ENCODE measurements at regions not wholly inside any gene's neighbourhood (a gene's known extent, or its start where the extent isn't known, plus 50 kb on each side); places are given as distances from the start of the nearest gene placed in this dataset.
A peak's percentile ranks its signal among the peaks of the same experiment; 100 is the strongest.

DNA sequence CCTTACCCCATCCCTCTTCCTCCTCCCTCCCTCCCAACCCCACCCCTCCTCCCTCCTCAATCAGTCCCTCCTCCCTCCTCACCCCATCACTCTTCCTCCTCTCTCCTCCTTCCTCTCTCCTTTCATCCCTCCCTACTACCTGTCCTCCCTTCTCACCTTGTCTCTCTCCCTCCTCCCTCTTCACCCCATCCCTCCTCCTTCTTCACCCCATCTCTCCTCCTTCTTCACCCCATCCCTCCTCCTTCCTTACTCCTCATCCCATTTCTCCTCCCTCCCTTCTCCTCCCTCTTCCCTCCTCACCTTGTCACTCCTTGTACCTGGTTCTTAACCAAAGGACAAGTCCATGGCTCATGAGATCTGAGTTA lies 222.4 kb downstream of the TTLL2 start:
- H3K4me3 ChIP-seq (ENCODE audit: low read depth, poor library complexity, severe bottlenecking): no peak overlapping the region
- intact Hi-C loops (cut with DNase I; ENCODE audit: low total_unique reads): no loop called here
- TF ChIP-seq POLR2A (IDR thresholded peaks at IDR 0.05): no peak
- no peak for TF ChIP-seq CTCF (IDR thresholded peaks at IDR 0.05)
- no peak for DNase-seq (ENCODE audit: low spot score in 2 of 2)

DNA sequence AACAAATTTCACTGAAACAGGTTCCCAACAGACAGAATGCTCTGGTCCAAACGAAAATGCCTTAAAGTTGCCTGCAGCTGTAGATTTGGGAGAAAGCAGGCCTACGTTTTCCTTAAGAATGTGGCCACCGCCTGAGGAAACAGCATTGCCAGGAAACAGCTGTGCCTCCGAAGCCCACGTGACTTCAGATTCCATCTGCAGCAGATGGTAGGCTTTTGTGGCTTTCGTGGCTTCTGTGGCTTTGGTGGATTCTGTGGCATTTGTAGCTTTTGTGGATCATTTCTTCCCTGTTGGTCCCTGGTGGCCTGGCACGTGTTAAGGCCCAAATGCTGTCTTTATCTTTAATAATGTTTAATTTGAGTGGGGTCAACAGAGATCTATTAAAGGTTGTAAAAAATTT lies 222.9 kb downstream of the TTLL2 start:
- TF ChIP-seq CTCF (IDR thresholded peaks at IDR 0.05) (no peak), POLR2A (IDR thresholded peaks at IDR 0.05) (no peak)
- intact Hi-C loops (cut with DNase I; ENCODE audit: low total_unique reads): no loop called here
- no peak overlapping the region for H3K4me3 ChIP-seq (ENCODE audit: low read depth, poor library complexity, severe bottlenecking)
- DNase-seq (ENCODE audit: low spot score in 2 of 2): no peak
- WGBS, 2 donors: 31 to 42% methylated on average over 7 of the region's 7 CpGs

DNA sequence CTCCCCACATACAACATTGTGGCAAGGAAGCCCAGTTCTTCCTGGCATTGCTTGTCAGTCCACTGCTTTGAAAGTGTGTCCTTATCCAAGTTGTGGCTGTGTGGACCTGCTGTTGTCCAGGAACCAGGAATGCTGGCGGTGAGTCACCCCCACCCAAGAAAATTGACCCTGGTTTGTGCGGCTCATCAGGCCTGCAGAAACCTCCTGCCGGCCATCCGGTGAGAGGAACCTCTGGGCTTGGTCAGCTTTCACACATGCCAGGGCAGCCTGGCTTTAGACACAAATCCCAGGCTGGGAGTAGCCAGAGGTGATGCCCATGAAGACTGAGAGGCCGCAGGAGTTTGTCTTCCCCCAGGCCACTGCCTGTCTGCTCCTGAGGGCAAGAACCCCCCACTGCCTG lies 223.6 kb downstream of the TTLL2 start:
- DNase-seq (ENCODE audit: low spot score in 2 of 2): no peak
- TF ChIP-seq POLR2A (IDR thresholded peaks at IDR 0.05): no peak
- no peak for TF ChIP-seq CTCF (IDR thresholded peaks at IDR 0.05)
- intact Hi-C loops (cut with DNase I; ENCODE audit: low total_unique reads): no loop called here
- WGBS, 2 donors: 96 to 97% methylated on average over 5 of the region's 5 CpGs
- H3K4me3 ChIP-seq (ENCODE audit: low read depth, poor library complexity, severe bottlenecking): no peak overlapping the region

GRCh38 chr6:167549213-167549612 lies 224.3 kb downstream of the TTLL2 start:
- H3K4me3 ChIP-seq (ENCODE audit: low read depth, poor library complexity, severe bottlenecking): no peak overlapping the region
- 56 to 63% methylated on average over 9 of the region's 9 CpGs for WGBS, 2 donors
- intact Hi-C loops (cut with DNase I; ENCODE audit: low total_unique reads): no loop called here
- peak in 1 of 2 donors; percentile 43 for DNase-seq (ENCODE audit: low spot score in 2 of 2)
- TF ChIP-seq POLR2A (IDR thresholded peaks at IDR 0.05) (no peak), CTCF (IDR thresholded peaks at IDR 0.05) (no peak)

DNA sequence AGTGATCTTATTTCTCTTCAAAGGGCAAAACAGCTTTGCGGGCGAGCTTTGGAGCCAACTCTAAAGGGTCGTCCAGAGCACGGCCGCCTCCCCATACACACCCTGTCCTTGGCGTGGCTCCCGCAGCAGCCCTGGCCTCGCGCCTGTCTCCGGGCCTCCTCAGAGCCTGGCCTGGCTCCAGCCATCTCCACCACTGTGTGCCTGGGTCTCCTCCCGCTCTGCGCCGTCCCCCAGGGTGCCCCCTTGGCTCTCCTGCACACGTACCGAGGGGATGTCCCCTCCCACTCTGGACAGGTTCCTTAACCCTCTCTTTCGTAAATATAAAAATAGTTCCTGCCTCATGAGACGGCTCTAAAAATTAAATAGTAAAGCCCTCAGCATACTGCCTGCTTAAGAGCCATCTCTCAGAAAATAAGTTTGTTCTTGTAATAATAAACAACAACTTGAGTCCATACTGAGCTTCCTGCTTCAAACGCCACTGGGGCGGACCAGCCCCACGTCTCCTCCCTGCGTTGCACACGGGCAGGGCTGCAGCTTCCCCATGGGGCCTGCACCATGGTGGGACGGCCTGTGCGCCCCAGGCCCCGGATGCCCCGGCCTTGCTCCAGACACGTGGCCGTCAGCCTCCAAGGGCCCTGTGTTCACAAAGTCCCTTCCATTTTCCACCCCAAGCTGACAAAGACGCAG lies 226.2 kb downstream of the TTLL2 start:
- peak; percentile 65 to 96 for DNase-seq (ENCODE audit: low spot score in 2 of 2)
- no peak overlapping the region for H3K4me3 ChIP-seq (ENCODE audit: low read depth, poor library complexity, severe bottlenecking)
- intact Hi-C loops (cut with DNase I; ENCODE audit: low total_unique reads): no loop called here
- WGBS, 2 donors: 23 to 39% methylated on average over 29 of the region's 29 CpGs
- TF ChIP-seq POLR2A (IDR thresholded peaks at IDR 0.05): no peak
- TF ChIP-seq CTCF (IDR thresholded peaks at IDR 0.05): no peak

- TF ChIP-seq POLR2A (IDR thresholded peaks at IDR 0.05) (no peak), CTCF (IDR thresholded peaks at IDR 0.05) (no peak)
- intact Hi-C loops (cut with DNase I; ENCODE audit: low total_unique reads): no loop called here
- 92 to 97% methylated on average over 20 to 23 of the region's 26 CpGs for WGBS, 2 donors
- no peak for DNase-seq (ENCODE audit: low spot score in 2 of 2)
- H3K4me3 ChIP-seq (ENCODE audit: low read depth, poor library complexity, severe bottlenecking): no peak overlapping the region
These were observed 226.9 kb downstream of the TTLL2 start for GRCh38 chr6:167551628-167552257.

Data from lower leg skin (tissue), 4 donors.